Heart right ventricle (tissue), 16 donors: ENCODE measurements at regions not wholly inside any gene's neighbourhood (a gene's known extent, or its start where the extent isn't known, plus 50 kb on each side); places are given as distances from the start of the nearest gene placed in this dataset.

ENCODE experiments used
- ATAC-seq, 8 donors: fragments of 200-7000 bp; cut with Tn5 transposase; one replicate each; pipeline ENCODE4 v1.9.1; 2020; ENCODE audit warnings: mild to moderate bottlenecking in 8 of 8, moderate library complexity in 8 of 8, moderate number of reproducible peaks in 1 of 8
- DNase-seq, 2 donors: peaks; one replicate each; pipeline ENCODE4 v3.0.0-alpha.2; 2020
- H3K27ac ChIP-seq, 10 donors: fragments of 200-600 bp; sonication (generic) in 2 of 10; one replicate each; pipeline versions ENCODE4 v1.5.0 to v1.8.0; 2020 to 2022; ENCODE audit warnings: mild to moderate bottlenecking in 3 of 10
- H3K27me3 ChIP-seq, 7 donors: fragments of 200-600 bp; one replicate each; pipeline ENCODE4 v1.8.0; 2021 to 2022; ENCODE audit warnings: mild to moderate bottlenecking in 2 of 7
- H3K36me3 ChIP-seq, 9 donors: fragments of 200-600 bp; sonication (generic) in 1 of 9; one replicate each; pipeline versions ENCODE4 v1.5.0 to v1.8.0; 2020 to 2022; ENCODE audit warnings: mild to moderate bottlenecking in 2 of 9
- H3K4me1 ChIP-seq, 9 donors: fragments of 200-600 bp; sonication (generic) in 1 of 9; one replicate each; pipeline versions ENCODE4 v1.5.0 to v1.8.0; 2020 to 2022; ENCODE audit warnings: mild to moderate bottlenecking in 4 of 9
- H3K4me3 ChIP-seq, 10 donors: fragments of 200-600 bp; sonication (generic) in 2 of 10; one replicate each; pipeline versions ENCODE4 v1.5.0 to v1.8.0; 2020 to 2022; ENCODE audit warnings: mild to moderate bottlenecking in 7 of 10, moderate library complexity in 2 of 10
- H3K9me3 ChIP-seq, 11 donors: fragments of 200-600 bp in 10 of 11; sonication (generic) in 2 of 11; one replicate each; pipeline versions ENCODE4 v1.5.0 to v1.8.0; 2013 to 2022; ENCODE audit warnings: mild to moderate bottlenecking in 2 of 11, control low read depth in 1 of 11, moderate library complexity in 1 of 11
- CTCF ChIP-seq, 9 donors: fragments of 200-600 bp; sonication (generic) in 2 of 9; IDR thresholded peaks; one replicate each; pipeline versions ENCODE4 v1.5.0 to v1.8.0; 2021 to 2022; ENCODE audit warnings: antibody characterized with exemption in 9 of 9, mild to moderate bottlenecking in 5 of 9, moderate library complexity in 1 of 9
- WGBS, 2 donors: extraction: QIAGEN DNeasy Blood & Tissue Kit; methylation state at CpG; one replicate each; pipeline ENCODE4 v1.1.7; 2013; ENCODE audit warnings: inconsistent platforms in 1 of 2; 5-methylcytosine and 5-hydroxymethylcytosine counted together
- intact Hi-C, 10 donors: fragments of 100-400 bp; cut with DNase I; formaldehyde crosslinking; loops; one replicate each; pipeline versions ENCODE4 v1.11.1 to v1.14.2; 2022
- donor health status: Arrhythmogenic right ventricular cardiomyopathy.
- donor health status: ischemic (EF 13 %, LVEDD 7.1; RV severe dilation, severe dysfunction).
- donor health status: healthy with polysubstance abuse.
- donor health status: DM: no; HTN: yes; CAD: no.
- donor health status: DM: no; HTN: no; CAD: no.
- donor health status: ischemic (EF 25% LVEDD 6.9; RV normal size, moderate dysfunction).
- donor health status: ischemic (EF 25% LVEDD 5.7; RV mildly dilated, moderate dysfunction).
- donor health status: healthy.
- donor health status: DM: yes; HTN: yes; CAD: no.
- donor health status: Ischemic cardiomyopathy.
- donor health status: ischemic (EF 35%, LVEDD 5.7; RV mildly dilated, moderate dysfunction).
- donor health status: nonischemic (EF 11% LVEDD 7.7; RV severe dilation, severe dysfunction).
- donor health status: DM: yes; HTN: yes; CAD: no.
- donor health status: PGD.
- donor health status: ischemic (EF 29% LVEDD 5.4; RV normal size, mild dysfunction).
- donor health status: nonischemic (EF 23%, LVEDD 6.1; RV moderate dilation, normal function).

DNA sequence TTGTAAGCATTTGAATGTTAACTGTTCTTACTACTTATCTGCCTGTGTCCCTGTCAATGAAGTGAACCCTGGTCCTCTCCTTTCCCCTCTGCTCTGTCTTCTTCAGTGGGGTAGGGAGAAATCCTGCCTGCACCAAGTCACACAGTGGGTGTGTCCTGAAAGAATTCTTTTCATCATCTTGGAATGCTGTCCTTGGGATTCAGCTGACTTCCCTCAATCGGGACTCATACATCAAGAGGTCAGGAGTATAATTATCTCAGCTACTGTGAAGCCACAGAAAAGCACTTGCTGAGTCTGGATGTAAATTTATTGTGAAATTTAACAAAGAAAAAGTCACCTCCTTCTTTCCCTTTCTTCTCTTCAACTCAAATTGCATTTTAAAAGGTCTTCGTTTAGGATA, 328.5 kb downstream of the SOX4 start:
- Histone ChIP-seq H3K27ac (no peak overlapping the region), H3K4me3 (no peak overlapping the region), H3K4me1 (peaks cover 0 to 10% (median 3%) of the 10 kb centered on the region in 9 donors), H3K27me3 (no peaks in the 10 kb centered on the region), H3K36me3 (no peaks in the 10 kb centered on the region), H3K9me3 (no peaks in the 10 kb centered on the region)
- 45 to 55% methylated on average over 2 of the region's 2 CpGs for WGBS, 2 donors
- no peak for ATAC-seq
- no peak for DNase-seq
- no peak for TF ChIP-seq CTCF (IDR thresholded peaks at IDR 0.05)
- intact Hi-C loops = loop anchor here in 1 of 10 donors (10.0 kb wide), 1 partner anchor 197 kb away; no protein-coding TSS in a partner anchor

DNA sequence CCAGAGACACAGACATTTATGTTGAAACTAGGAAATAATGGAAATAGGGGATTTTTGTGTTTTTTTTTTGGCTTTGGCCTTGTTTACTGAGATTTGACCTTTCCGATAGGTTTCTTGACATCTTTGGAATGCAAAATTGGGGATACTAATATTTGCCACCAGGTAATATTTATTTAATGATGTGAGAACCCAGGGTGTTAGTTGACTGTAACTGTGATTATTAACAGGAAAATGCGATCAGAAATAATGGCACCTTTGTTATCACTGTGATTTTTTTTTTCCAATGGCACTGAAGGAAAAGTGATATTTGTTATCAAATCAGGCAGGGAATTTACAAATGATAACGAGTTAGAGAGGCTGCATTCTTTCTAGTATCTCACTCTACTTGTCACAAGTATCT, 330.5 kb downstream of the SOX4 start:
- ATAC-seq (no peak), DNase-seq (no peak)
- H3K36me3 ChIP-seq = no peaks in the 10 kb centered on the region
- 81 to 82% methylated on average over 3 of the region's 3 CpGs for WGBS, 2 donors
- no peak for TF ChIP-seq CTCF (IDR thresholded peaks at IDR 0.05)
- H3K4me1 ChIP-seq = peaks cover 0 to 10% (median 7%) of the 10 kb centered on the region in 9 donors
- H3K27me3 ChIP-seq = no peaks in the 10 kb centered on the region
- H3K9me3 ChIP-seq = no peaks in the 10 kb centered on the region
- no peak overlapping the region for H3K27ac ChIP-seq
- H3K4me3 ChIP-seq = no peak overlapping the region
- intact Hi-C loops = loop anchor here in 1 of 10 donors (10.0 kb wide), 1 partner anchor 199 kb away; no protein-coding TSS in a partner anchor

DNA sequence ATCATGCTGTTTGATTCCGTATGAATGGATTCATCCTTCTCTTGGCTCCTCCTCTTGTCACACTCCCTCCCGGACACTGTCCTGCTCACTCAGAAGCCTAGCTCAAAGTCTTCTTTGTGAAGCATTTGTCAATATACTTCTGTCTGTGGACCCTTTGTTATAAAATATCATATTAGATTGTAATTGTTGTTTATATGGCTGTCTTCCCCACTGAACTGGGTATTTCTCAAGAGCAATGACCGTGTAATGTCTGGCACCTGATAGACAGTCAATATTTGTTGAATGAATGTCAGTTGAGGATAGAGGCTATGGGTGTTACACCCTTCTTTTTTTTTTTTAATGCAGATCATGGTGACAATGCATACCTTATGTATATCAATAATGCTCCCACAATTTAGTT, 335.3 kb downstream of the SOX4 start:
- TF ChIP-seq CTCF (IDR thresholded peaks at IDR 0.05) = no peak
- no peak overlapping the region for H3K4me3 ChIP-seq
- no peak for DNase-seq
- peaks cover 0 to 10% (median 7%) of the 10 kb centered on the region in 9 donors for H3K4me1 ChIP-seq
- 84 to 88% methylated on average over 3 of the region's 3 CpGs for WGBS, 2 donors
- ATAC-seq = no peak
- H3K27me3 ChIP-seq = no peaks in the 10 kb centered on the region
- peaks cover 0 to 15% (median 0%) of the 10 kb centered on the region in 11 donors for H3K9me3 ChIP-seq
- H3K27ac ChIP-seq = no peak overlapping the region
- intact Hi-C loops = loop anchor here in 1 of 10 donors (10.0 kb wide), 1 partner anchor 204 kb away; no protein-coding TSS in a partner anchor
- no peaks in the 10 kb centered on the region for H3K36me3 ChIP-seq

GRCh38 chr6:21931641-21932335, 338.2 kb downstream of the SOX4 start:
- ATAC-seq = no peak
- H3K4me3 ChIP-seq = no peak overlapping the region
- intact Hi-C loops = loop anchor here in 4 of 10 donors (10.0 kb wide), 1 partner anchor 337 kb away; the partner anchor contains the start of gene SOX4 (in 4 of the 4)
- peaks cover 0 to 15% (median 0%) of the 10 kb centered on the region in 11 donors for H3K9me3 ChIP-seq
- H3K27me3 ChIP-seq = no peaks in the 10 kb centered on the region
- no peak for TF ChIP-seq CTCF (IDR thresholded peaks at IDR 0.05)
- no peak for DNase-seq
- H3K4me1 ChIP-seq = peaks cover 0 to 6% (median 0%) of the 10 kb centered on the region in 9 donors
- WGBS, 2 donors = 96 to 98% methylated on average over 4 of the region's 4 CpGs
- H3K27ac ChIP-seq = no peak overlapping the region
- H3K36me3 ChIP-seq = no peaks in the 10 kb centered on the region
